ENCODE measurements at regions not wholly inside any gene's neighbourhood (a gene's known extent, or its start where the extent isn't known, plus 50 kb on each side); places are given as distances from the start of the nearest gene placed in this dataset.

DNA sequence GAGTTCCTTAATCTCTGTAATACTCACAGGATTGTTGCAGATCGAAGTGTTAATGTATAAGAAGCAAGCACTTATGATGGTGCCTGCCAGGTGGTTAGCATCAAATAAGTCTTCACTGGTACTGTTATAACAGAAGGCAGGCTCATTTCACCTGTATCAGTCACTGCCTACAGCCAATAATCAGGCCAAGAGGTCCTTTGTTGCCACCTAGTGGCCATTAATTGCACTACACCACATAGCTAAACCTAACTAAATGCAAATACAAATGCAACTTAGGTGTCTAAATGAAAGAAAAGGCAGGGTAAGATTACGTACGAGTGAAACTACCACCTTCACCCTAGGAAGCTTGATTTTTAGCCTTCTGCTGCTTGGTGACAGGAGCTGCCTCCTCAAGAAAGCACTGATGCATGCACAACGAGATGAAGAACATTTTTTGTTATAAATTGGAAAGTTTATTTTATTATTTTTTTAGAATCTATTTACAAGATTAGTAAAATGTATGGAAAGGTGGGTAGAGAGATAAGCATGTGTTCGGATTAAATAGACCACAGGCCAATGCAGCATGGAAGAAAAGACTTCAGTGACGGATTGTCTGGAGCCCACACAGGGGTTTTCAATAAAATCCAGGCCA is 334.8 kb upstream of the CAMK1G start:
- intact Hi-C loops (cut with DNase I): no loop called here
- Histone ChIP-seq H3K36me3 (no peaks in the 10 kb centered on the region), H3K4me3 (no peak overlapping the region), H3K27ac (no peak overlapping the region), H3K9me3 (no peaks in the 10 kb centered on the region), H3K27me3 (no peaks in the 10 kb centered on the region), H3K4me1 (no peaks in the 10 kb centered on the region)
- DNase-seq (ENCODE audit: extremely low spot score in 2 of 2): no peak
- TF ChIP-seq POLR2A (IDR thresholded peaks at IDR 0.05) (no peak), POLR2AphosphoS5 (IDR thresholded peaks at IDR 0.05; ENCODE audit: insufficient read depth in 1 of 2, low read depth in 1 of 2) (peak in 1 of 2 donors; percentile 52)
- TF ChIP-seq, protein P1, sequence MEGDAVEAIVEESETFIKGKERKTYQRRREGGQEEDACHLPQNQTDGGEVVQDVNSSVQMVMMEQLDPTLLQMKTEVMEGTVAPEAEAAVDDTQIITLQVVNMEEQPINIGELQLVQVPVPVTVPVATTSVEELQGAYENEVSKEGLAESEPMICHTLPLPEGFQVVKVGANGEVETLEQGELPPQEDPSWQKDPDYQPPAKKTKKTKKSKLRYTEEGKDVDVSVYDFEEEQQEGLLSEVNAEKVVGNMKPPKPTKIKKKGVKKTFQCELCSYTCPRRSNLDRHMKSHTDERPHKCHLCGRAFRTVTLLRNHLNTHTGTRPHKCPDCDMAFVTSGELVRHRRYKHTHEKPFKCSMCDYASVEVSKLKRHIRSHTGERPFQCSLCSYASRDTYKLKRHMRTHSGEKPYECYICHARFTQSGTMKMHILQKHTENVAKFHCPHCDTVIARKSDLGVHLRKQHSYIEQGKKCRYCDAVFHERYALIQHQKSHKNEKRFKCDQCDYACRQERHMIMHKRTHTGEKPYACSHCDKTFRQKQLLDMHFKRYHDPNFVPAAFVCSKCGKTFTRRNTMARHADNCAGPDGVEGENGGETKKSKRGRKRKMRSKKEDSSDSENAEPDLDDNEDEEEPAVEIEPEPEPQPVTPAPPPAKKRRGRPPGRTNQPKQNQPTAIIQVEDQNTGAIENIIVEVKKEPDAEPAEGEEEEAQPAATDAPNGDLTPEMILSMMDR (IDR thresholded peaks at IDR 0.05): peak; percentile 53 to 89 (median 74)

DNA sequence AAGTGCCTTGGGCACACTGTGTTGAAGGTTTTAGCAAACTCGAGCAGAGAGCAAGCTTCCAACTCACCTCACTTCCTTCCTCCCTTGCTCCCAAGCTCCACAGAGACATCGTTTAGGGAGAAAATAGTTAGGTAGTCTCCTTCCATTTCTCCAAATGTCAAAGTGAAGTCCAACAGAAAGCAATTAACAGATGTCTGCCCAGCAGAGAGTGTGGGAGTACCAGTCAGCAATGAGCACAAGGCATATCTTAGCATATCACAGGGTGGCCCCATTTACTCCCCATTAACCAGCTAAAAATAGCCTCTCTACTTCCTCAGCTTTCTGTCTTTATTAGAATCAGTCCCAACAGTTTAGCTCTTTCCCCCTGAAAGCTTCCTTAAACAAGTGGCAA is 334.2 kb upstream of the CAMK1G start:
- H3K27ac ChIP-seq: no peak overlapping the region
- intact Hi-C loops (cut with DNase I): no loop called here
- H3K4me3 ChIP-seq: no peak overlapping the region
- no peaks in the 10 kb centered on the region for H3K9me3 ChIP-seq
- no peak for DNase-seq (ENCODE audit: extremely low spot score in 2 of 2)
- no peaks in the 10 kb centered on the region for H3K4me1 ChIP-seq
- no peaks in the 10 kb centered on the region for H3K36me3 ChIP-seq
- H3K27me3 ChIP-seq: no peaks in the 10 kb centered on the region
- TF ChIP-seq POLR2A (IDR thresholded peaks at IDR 0.05) (no peak), POLR2AphosphoS5 (IDR thresholded peaks at IDR 0.05; ENCODE audit: insufficient read depth in 1 of 2, low read depth in 1 of 2) (no peak)
- TF ChIP-seq, protein P1 (IDR thresholded peaks at IDR 0.05): no peak

DNA sequence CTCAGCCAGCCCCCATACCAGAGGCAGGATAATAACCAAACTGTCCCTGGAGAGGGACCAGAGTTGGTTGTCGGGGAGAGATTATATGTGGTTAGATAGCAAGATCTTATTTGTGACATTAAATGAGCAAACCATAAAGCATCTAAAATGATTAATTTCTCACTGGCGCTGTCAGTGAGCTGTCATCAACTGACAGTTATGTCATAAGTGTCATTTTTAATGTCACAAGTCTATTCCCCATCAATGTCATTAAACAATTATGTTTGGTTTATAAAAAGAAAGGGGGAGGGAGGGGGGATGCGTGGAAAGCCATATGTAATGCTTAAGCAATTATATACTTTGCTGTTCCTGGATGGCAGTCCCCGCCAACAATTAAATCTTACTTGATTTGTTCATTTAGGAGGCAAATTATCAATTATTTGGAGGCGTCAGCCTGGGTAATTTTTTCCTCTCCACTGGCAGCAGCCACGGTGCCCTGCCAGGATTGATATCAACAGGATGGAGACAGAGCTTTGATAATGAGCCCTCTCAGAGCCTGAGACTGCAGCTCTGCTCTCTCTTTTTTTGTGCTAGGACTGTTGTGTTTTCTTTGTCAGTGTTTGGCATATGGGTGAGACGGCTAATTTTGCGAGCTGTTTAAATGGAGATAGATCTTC is 333.6 kb upstream of the CAMK1G start:
- TF ChIP-seq POLR2AphosphoS5 (IDR thresholded peaks at IDR 0.05; ENCODE audit: insufficient read depth in 1 of 2, low read depth in 1 of 2) (no peak), POLR2A (IDR thresholded peaks at IDR 0.05) (no peak)
- TF ChIP-seq, protein P1 (IDR thresholded peaks at IDR 0.05): no peak
- H3K9me3 ChIP-seq: no peaks in the 10 kb centered on the region
- H3K36me3 ChIP-seq: no peaks in the 10 kb centered on the region
- H3K4me3 ChIP-seq: no peak overlapping the region
- intact Hi-C loops (cut with DNase I): no loop called here
- H3K27ac ChIP-seq: no peak overlapping the region
- no peak for DNase-seq (ENCODE audit: extremely low spot score in 2 of 2)
- no peaks in the 10 kb centered on the region for H3K27me3 ChIP-seq
- H3K4me1 ChIP-seq: no peaks in the 10 kb centered on the region

DNA sequence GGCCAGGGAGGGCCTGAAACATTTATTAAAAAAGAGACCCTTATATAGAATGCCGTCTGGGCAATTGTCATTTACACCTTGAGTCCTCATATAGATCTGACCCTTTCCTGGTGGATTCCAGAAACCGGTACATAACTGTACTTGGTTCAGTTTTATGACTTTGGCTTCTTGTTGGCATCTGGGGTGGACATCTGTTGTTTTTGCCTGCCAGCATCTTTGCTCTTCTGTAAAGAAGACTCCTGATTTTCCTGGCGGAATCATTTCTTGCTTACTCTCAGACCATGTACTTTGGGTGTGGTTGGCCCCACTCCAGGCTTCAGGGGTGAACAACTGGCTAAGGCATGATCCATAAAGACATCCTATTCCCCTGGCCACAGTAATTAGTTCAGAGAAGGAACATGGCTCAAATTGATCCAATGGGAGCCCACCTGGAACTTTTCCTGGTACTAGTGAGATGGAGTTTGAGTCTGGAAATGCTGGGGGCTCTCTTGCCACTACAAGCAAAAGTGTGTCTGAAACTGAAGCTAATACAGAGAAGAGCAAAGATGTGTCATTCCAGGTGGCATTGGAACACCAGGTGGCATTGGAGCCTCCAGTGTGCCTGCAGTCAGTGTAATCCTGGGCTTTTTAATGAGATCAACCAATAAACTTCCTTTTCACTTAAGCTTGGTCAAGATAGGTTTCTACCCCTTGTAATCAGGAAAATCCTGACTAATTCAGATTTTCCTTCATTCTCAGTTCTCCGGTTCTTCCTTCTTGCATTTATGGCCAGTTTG is 332.5 kb upstream of the CAMK1G start:
- Histone ChIP-seq H3K27ac (no peak overlapping the region), H3K9me3 (no peaks in the 10 kb centered on the region), H3K4me1 (no peaks in the 10 kb centered on the region), H3K36me3 (no peaks in the 10 kb centered on the region), H3K4me3 (no peak overlapping the region), H3K27me3 (no peaks in the 10 kb centered on the region)
- intact Hi-C loops (cut with DNase I): no loop called here
- TF ChIP-seq, protein P1 (IDR thresholded peaks at IDR 0.05): no peak
- TF ChIP-seq POLR2A (IDR thresholded peaks at IDR 0.05) (no peak), POLR2AphosphoS5 (IDR thresholded peaks at IDR 0.05; ENCODE audit: insufficient read depth in 1 of 2, low read depth in 1 of 2) (no peak)
- DNase-seq (ENCODE audit: extremely low spot score in 2 of 2): no peak
